SJCRH30 (cell line): ENCODE measurements at regions not wholly inside any gene's neighbourhood (a gene's known extent, or its start where the extent isn't known, plus 50 kb on each side); places are given as distances from the start of the nearest gene placed in this dataset.
"Not testable (repeated sequence)": the region's sequence is repeated elsewhere in the genome, so short reads cannot be mapped to it uniquely, and the experiment has no call there.

Experiments
- DNase-seq, 2 experiments: peaks; one replicate each; pipeline ENCODE4 v3.0.0-alpha.2; 2015 to 2020
- H3K27ac ChIP-seq: fragments of 250-450 bp; sonication (Bioruptor Pico); 2 replicates; pipeline ENCODE4 v1.5.1; 2020; ENCODE audit warnings: mild to moderate bottlenecking, moderate library complexity
- H3K27me3 ChIP-seq: fragments of 250-450 bp; sonication (Bioruptor Pico); 2 replicates; pipeline ENCODE4 v1.5.1; 2020; ENCODE audit warnings: mild to moderate bottlenecking, moderate library complexity
- H3K36me3 ChIP-seq: fragments of 250-450 bp; sonication (Bioruptor Pico); 2 replicates; pipeline ENCODE4 v1.5.1; 2020; ENCODE audit warnings: mild to moderate bottlenecking, moderate library complexity
- H3K4me1 ChIP-seq: fragments of 250-450 bp; sonication (Bioruptor Pico); 2 replicates; pipeline ENCODE4 v1.5.1; 2020; ENCODE audit warnings: mild to moderate bottlenecking, moderate library complexity
- H3K4me3 ChIP-seq: fragments of 250-450 bp; sonication (Bioruptor Pico); 2 replicates; pipeline ENCODE4 v1.5.1; 2020; ENCODE audit warnings: mild to moderate bottlenecking, moderate library complexity
- H3K9me3 ChIP-seq: fragments of 250-450 bp; sonication (Bioruptor Pico); replicated peaks from 2 replicates; pipeline ENCODE4 v1.5.1; 2020; ENCODE audit warnings: mild to moderate bottlenecking, moderate library complexity

- Histone ChIP-seq H3K27me3 (no peaks in the 10 kb centered on the region), H3K36me3 (no peaks in the 10 kb centered on the region), H3K4me1 (no peaks in the 10 kb centered on the region), H3K9me3 (no peaks in the 10 kb centered on the region), H3K4me3 (no peak overlapping the region), H3K27ac (no peak overlapping the region)
- no peak for DNase-seq
Measured at GRCh38 chr14:44639781-44640385, 132.8 kb upstream of the FSCB start.

GRCh38 chr14:44634692-44635091, 127.6 kb upstream of the FSCB start:
- no peaks in the 10 kb centered on the region for H3K9me3 ChIP-seq
- no peak for DNase-seq
- no peaks in the 10 kb centered on the region for H3K36me3 ChIP-seq
- no peaks in the 10 kb centered on the region for H3K27me3 ChIP-seq
- H3K27ac ChIP-seq: no peak overlapping the region
- 0 out of 2 replicates have a peak, but pooled peaks cover 3% of the 10 kb centered on the region for H3K4me1 ChIP-seq
- no peak overlapping the region for H3K4me3 ChIP-seq

- no peaks in the 10 kb centered on the region for H3K9me3 ChIP-seq
- no peak overlapping the region for H3K4me3 ChIP-seq
- 0 out of 2 replicates have a peak, but pooled peaks cover 3% of the 10 kb centered on the region for H3K4me1 ChIP-seq
- no peak overlapping the region for H3K27ac ChIP-seq
- H3K36me3 ChIP-seq: no peaks in the 10 kb centered on the region
- DNase-seq: no peak
- H3K27me3 ChIP-seq: no peaks in the 10 kb centered on the region
Measured at GRCh38 chr14:44626423-44626822, 119.3 kb upstream of the FSCB start.

- DNase-seq: no peak
- H3K9me3 ChIP-seq: no peaks in the 10 kb centered on the region
- no peaks in the 10 kb centered on the region for H3K36me3 ChIP-seq
- no peaks in the 10 kb centered on the region for H3K27me3 ChIP-seq
- no peak overlapping the region for H3K27ac ChIP-seq
- H3K4me1 ChIP-seq: 0 out of 2 replicates have a peak, but pooled peaks cover 1% of the 10 kb centered on the region
- H3K4me3 ChIP-seq: no peak overlapping the region
Measured at GRCh38 chr14:44625098-44625497, 118.0 kb upstream of the FSCB start.

GRCh38 chr14:44620121-44621019, 113.3 kb upstream of the FSCB start:
- Histone ChIP-seq H3K4me3 (no peak overlapping the region), H3K4me1 (no peaks in the 10 kb centered on the region), H3K27ac (no peak overlapping the region), H3K27me3 (no peaks in the 10 kb centered on the region), H3K36me3 (no peaks in the 10 kb centered on the region), H3K9me3 (no peaks in the 10 kb centered on the region)
- no peak for DNase-seq

- no peak for DNase-seq
- no peak overlapping the region for H3K4me3 ChIP-seq
- H3K27ac ChIP-seq: no peak overlapping the region
- H3K36me3 ChIP-seq: no peaks in the 10 kb centered on the region
- H3K4me1 ChIP-seq: no peaks in the 10 kb centered on the region
- H3K9me3 ChIP-seq: no peaks in the 10 kb centered on the region
- H3K27me3 ChIP-seq: no peaks in the 10 kb centered on the region
Measured at GRCh38 chr14:44616204-44616603, 109.1 kb upstream of the FSCB start.

- Histone ChIP-seq H3K4me1 (no peaks in the 10 kb centered on the region), H3K4me3 (no peak overlapping the region), H3K9me3 (no peaks in the 10 kb centered on the region), H3K27ac (no peak overlapping the region), H3K27me3 (no peaks in the 10 kb centered on the region), H3K36me3 (no peaks in the 10 kb centered on the region)
- DNase-seq: no peak
Measured at GRCh38 chr14:44613061-44613712, 106.1 kb upstream of the FSCB start.

GRCh38 chr14:44612002-44612401, 104.9 kb upstream of the FSCB start:
- Histone ChIP-seq H3K36me3 (no peaks in the 10 kb centered on the region), H3K9me3 (no peaks in the 10 kb centered on the region), H3K4me1 (no peaks in the 10 kb centered on the region), H3K4me3 (no peak overlapping the region), H3K27ac (no peak overlapping the region), H3K27me3 (no peaks in the 10 kb centered on the region)
- DNase-seq: no peak

GRCh38 chr14:44609876-44610510, 102.9 kb upstream of the FSCB start:
- no peak overlapping the region for H3K27ac ChIP-seq

GRCh38 chr14:44609201-44609600, 102.1 kb upstream of the FSCB start:
- Histone ChIP-seq H3K27ac (no peak overlapping the region), H3K4me1 (no peaks in the 10 kb centered on the region), H3K27me3 (no peaks in the 10 kb centered on the region), H3K36me3 (no peaks in the 10 kb centered on the region), H3K9me3 (no peaks in the 10 kb centered on the region), H3K4me3 (no peak overlapping the region)
- no peak for DNase-seq

More at GRCh38 chr14:44609876-44610510, 102.9 kb upstream of the FSCB start:
- no peaks in the 10 kb centered on the region for H3K36me3 ChIP-seq
- no peak for DNase-seq
- no peaks in the 10 kb centered on the region for H3K4me1 ChIP-seq
- no peaks in the 10 kb centered on the region for H3K27me3 ChIP-seq
- no peak overlapping the region for H3K4me3 ChIP-seq
- H3K9me3 ChIP-seq: no peaks in the 10 kb centered on the region

GRCh38 chr14:44607701-44608100, 100.6 kb upstream of the FSCB start:
- H3K4me1 ChIP-seq: no peaks in the 10 kb centered on the region
- DNase-seq: no peak
- H3K4me3 ChIP-seq: no peak overlapping the region
- H3K36me3 ChIP-seq: no peaks in the 10 kb centered on the region
- no peaks in the 10 kb centered on the region for H3K27me3 ChIP-seq
- no peaks in the 10 kb centered on the region for H3K9me3 ChIP-seq
- H3K27ac ChIP-seq: no peak overlapping the region

GRCh38 chr14:44606576-44606975, 99.5 kb upstream of the FSCB start:
- no peaks in the 10 kb centered on the region for H3K9me3 ChIP-seq
- DNase-seq: no peak
- no peak overlapping the region for H3K4me3 ChIP-seq
- H3K27me3 ChIP-seq: no peaks in the 10 kb centered on the region
- H3K36me3 ChIP-seq: no peaks in the 10 kb centered on the region
- no peak overlapping the region for H3K27ac ChIP-seq
- H3K4me1 ChIP-seq: no peaks in the 10 kb centered on the region

GRCh38 chr14:44601266-44601665, 94.2 kb upstream of the FSCB start:
- not testable (repeated sequence) for H3K27ac ChIP-seq, H3K4me1 ChIP-seq, H3K36me3 ChIP-seq, H3K27me3 ChIP-seq, DNase-seq, H3K4me3 ChIP-seq, H3K9me3 ChIP-seq

GRCh38 chr14:44589180-44589579, 82.1 kb upstream of the FSCB start:
- DNase-seq: no peak
- H3K27me3 ChIP-seq: no peaks in the 10 kb centered on the region
- H3K4me3 ChIP-seq: no peak overlapping the region
- no peaks in the 10 kb centered on the region for H3K36me3 ChIP-seq
- H3K9me3 ChIP-seq: no peaks in the 10 kb centered on the region
- no peak overlapping the region for H3K27ac ChIP-seq
- no peaks in the 10 kb centered on the region for H3K4me1 ChIP-seq

GRCh38 chr14:44586910-44587309, 79.8 kb upstream of the FSCB start:
- no peak for DNase-seq
- no peaks in the 10 kb centered on the region for H3K4me1 ChIP-seq
- no peaks in the 10 kb centered on the region; the same call in 1 of the 2 replicates for H3K9me3 ChIP-seq
- H3K27me3 ChIP-seq: no peaks in the 10 kb centered on the region
- no peaks in the 10 kb centered on the region for H3K36me3 ChIP-seq
- H3K4me3 ChIP-seq: no peak overlapping the region
- H3K27ac ChIP-seq: no peak overlapping the region
